Testis (tissue), 2 donors: ENCODE measurements at regions not wholly inside any gene's neighbourhood (a gene's known extent, or its start where the extent isn't known, plus 50 kb on each side); places are given as distances from the start of the nearest gene placed in this dataset.

ENCODE experiments used
- CTCF ChIP-seq, 3 experiments: fragments of 450-650 bp in 2 of 3; fragments of 200-600 bp in 1 of 3; sonication (generic) in 1 of 3; IDR thresholded peaks; one replicate each; pipeline ENCODE4 v1.5.1; 2016 to 2019; ENCODE audit warnings: antibody characterized with exemption in 3 of 3, mild to moderate bottlenecking in 2 of 3, moderate library complexity in 1 of 3
- POLR2A ChIP-seq: fragments of 450-650 bp; IDR thresholded peaks from one replicate; pipeline ENCODE4 v1.6.1; 2017; ENCODE audit warnings: antibody characterized with exemption, mild to moderate bottlenecking, moderate library complexity

- no peak for TF ChIP-seq CTCF (IDR thresholded peaks at IDR 0.05)
- no peak for TF ChIP-seq POLR2A
Measured at GRCh38 chr11:62017878-62018655, 50.6 kb upstream of the FTH1 start.
